ENCODE measurements at regions not wholly inside any gene's neighbourhood (a gene's known extent, or its start where the extent isn't known, plus 50 kb on each side); places are given as distances from the start of the nearest gene placed in this dataset.
"Not testable (repeated sequence)": the region's sequence is repeated elsewhere in the genome, so short reads cannot be mapped to it uniquely, and the experiment has no call there.

DNA sequence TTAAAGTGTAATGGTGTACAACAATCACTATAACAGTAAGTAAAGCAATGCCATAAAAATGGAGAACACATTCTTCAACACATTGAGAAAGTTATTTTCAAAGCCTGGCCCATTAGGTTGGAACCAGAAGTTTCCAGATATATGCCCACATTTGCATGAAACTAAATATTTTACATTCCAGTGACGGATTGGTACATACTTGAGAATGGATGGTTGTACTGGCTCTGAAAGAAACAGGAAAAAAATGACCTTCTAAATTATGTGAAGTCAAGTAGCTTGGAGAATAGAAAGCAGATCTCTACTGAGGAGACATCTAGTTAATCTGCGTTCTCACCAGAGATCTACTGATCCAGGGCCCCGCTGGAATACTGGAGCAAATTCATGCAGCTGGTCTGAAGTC, 1037.0 kb downstream of the NR2F1-AS1 start:
- no peak for DNase-seq

DNA sequence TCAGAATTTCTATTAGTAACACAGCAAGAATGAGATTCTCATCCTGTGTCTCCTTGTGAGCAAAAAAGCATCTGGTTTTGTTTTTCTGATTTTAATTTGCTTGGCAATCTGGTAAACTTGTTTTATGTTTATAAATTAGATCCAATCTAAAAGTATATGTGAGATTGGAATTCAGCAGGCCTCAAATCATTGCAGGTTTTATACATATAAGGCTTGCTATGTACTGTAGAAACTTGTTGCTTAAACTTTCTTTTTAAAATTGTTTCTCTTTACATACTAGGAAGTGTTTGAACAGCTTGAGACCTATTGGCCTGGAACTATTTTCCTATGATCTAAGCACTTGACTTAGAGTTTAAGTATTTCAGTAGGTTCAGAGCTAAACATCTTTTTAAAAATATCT, 1037.8 kb downstream of the NR2F1-AS1 start:
- no peak for DNase-seq

DNA sequence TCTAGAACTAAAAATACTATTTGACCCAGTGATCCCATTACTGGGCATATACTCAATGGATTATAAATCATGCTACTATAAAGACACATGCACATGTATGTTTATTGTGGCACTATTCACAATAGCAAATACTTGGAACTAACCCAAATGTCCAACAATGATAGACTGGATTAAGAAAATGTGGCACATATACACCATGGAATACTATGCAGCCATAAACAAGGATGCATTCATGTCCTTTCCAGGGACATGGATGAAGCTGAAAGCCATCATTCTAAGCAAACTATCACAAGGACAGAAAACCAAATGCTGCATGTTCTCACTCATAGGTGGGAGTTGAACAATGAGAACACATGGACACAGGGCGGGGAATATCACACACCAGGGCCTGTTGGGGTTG, 1039.0 kb downstream of the NR2F1-AS1 start:
- DNase-seq: not testable (repeated sequence)

DNA sequence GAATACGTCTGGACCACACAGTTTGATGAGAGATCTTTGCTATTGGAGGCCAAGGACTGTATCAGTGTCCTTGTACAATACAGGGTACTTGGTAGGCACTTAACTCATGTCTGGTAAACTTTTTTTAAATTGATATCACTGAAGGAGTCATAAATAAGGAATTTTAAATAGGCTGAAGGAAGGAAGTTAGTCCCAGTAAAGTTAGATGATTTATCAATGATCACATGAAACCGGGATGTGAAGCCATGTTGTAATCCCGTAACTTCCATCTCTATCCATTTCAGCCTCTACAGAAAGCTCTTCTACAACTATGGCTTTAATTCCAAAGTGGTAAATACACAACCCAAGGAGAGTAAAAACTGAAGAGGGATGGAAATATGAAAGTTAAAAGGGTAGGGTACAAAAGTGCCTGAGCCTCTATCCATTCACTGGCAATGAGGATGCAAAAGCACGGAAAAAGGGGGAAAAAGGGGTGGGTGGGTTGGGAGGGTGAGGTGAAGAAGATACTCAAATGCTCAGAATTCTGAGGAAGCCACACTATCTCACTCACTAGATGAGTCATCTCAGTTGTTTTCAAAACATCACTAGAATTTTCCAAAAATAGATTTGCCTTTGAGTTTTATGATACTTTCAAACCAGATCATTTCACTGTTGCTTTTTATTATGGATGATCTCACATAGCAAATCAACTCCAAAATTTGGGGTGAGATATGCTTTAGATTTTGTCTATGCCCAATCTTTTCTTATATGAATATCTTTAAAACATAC, 1053.5 kb downstream of the NR2F1-AS1 start:
- DNase-seq: no peak

DNA sequence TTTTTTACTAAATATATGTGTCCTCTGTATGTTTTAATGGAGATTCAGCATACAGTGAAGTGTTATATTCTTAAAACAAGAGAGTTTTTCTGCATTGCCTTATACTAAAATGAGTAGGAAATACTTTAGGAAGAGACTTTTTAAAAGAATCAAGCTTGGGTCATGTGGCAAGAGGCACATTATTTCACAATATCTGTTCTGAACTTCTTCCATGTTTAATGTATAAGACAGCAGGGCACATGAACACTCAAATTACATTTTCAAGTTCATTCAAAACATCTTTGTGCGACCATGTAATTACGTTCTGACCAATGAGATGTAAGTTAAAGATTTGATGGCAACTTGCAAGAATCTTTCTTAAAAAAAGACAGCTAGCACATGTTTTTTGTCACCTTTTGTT, 1055.9 kb downstream of the NR2F1-AS1 start:
- DNase-seq: no peak

DNA sequence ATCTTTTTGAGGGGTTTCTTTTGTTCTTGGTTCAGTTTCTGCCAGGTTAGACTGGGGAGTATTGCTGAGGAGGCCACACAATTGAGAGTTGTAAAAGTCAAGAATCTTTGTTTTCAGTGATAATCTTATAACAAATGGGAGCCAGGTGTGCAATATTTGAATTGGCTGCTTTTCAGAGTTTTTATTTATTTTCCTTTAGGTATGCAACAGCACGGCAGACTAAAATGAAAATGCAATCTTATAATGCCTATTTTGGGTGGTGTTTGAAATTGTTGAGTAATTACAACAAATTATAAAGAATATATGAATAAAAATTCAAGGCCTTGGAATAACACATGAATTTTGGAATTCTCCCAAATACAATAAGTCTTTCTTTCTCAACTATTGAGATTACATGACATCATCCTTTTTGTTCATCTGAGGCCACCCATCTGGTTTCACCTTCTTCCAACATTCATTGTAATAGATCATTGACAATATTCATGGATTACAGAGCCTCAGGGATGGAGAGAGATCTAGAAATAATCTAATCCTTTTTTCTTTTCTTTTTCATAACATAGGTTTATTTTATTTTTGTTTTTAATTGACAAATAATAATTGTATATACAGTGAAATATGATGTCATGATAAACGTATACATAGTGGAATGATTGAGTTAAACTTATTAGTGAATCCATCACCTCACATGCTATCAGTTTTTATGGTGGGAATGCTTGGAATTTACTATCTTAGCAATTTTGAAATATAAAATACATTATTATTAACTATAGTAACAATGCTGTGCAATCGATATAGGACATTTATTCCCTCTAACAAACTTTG, 1061.0 kb downstream of the NR2F1-AS1 start:
- peak; percentile 83 for DNase-seq

DNA sequence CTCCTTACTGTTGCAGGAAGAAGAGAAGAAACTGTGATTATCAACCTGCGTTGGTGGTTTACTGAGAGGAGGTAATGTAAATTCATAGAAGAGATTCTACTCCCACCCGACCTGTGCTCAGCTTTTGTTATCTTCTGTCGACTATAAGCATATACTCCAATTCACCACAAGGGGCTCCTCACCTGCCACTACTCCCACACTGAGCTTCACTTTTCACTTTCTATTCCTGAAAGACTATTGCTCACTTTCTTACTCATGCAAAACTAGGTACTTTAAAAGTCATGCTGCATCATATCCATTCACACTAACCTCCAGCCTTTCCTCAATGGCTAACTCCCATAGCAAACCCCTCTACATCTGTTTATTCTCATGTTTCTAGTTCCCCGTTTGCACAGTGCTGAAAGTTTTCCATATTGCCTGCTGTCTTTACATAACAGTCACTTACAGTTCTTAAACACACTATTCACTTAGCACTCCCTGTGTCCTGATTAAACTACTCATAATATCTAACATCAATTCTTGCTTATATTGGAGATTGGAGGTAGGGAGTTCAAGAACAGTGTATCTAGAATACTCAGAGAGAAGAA, 1062.6 kb downstream of the NR2F1-AS1 start:
- DNase-seq: peak; percentile 12

DNA sequence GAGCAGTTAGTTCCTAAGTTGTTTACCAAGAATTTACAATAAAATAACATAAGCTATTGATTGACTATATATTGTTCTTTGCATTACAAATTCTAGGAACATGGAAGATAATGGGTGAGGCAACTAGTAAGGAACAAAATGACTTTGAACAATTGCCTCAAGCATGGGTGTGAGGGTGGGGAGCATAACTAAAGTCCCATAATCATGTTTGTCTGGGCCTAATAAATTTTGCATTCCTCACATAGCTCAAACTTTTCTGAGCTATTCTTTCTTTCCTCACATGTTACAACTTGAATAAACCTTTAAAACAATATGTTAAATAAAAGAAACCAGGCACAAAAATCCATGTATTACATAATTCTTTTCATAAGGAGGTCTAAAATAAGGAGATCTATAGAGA, 1066.1 kb downstream of the NR2F1-AS1 start:
- no peak for DNase-seq

DNA sequence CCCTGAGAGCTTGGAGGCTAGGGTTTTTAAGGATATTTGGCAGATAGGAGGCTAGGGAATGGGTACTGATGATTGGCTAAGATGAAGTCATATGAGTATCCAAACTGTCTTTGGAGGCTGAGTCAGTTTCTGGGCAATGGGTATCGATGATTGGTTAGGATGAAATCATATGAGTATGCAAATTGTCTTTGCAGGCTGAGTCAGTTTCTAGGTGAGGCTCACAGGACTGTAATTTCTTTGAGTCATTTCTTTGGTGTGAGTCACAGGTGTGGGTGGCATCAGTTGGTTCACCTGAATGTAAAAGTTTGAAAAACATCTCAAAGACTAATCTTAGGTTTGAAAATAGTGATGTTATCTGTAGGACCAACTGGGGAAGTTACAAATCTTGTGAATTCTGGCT, 1068.0 kb downstream of the NR2F1-AS1 start:
- DNase-seq: no peak

DNA sequence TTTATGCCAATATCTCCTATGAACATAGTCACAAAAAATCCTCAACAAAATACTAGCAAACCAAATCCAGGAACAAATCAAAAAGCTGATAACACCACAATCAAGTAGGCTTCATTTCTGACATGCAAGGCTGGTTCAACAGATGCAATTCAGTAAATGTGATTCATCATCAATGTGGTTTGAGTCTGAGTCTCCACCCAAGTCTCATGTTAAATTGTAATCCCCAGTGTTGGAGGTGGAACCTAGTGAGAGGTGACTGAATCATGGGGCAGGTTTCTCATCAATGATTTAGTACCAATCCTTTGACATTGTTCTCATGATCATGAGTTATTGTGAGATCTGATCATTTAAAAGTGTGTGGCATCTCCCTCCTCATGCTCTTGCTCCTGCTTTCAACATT, 1072.7 kb downstream of the NR2F1-AS1 start:
- no peak for DNase-seq

DNA sequence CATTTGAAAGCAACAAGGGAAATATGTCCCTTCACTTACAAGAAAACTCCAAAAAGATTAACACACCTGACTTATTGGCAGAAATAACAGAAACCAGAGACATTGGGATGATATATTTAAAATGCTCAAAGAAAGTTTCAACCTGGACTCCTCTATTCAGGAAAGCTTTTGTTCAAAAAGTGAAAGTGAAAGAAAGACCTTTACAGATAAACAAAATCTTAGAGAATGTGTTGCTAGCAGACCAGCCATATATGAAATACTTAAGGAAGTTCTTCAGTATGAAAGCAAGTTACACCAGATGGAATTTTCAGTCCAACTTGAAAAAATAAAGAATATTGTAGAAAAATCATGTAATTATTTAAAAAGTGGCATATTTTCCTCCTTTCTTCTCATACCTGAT, 1075.1 kb downstream of the NR2F1-AS1 start:
- DNase-seq: no peak

DNA sequence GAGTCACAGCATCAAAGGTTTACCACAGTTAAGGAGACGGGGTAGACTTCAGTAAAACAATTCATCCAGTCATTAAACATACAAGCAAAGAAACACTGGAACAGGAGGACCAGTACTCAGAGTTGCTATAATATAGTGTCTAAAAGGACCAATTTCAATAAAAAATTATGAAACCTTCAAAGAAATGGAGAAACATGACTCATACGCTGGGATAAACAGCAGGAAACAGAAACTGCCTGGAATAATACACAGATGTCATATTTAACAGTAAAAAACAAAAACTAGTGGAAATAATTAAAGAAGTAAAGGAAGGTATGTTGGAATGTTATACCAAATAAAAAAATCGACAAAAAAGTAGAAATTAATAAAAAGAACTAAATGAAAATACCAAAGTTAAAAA, 1075.9 kb downstream of the NR2F1-AS1 start:
- no peak for DNase-seq

DNA sequence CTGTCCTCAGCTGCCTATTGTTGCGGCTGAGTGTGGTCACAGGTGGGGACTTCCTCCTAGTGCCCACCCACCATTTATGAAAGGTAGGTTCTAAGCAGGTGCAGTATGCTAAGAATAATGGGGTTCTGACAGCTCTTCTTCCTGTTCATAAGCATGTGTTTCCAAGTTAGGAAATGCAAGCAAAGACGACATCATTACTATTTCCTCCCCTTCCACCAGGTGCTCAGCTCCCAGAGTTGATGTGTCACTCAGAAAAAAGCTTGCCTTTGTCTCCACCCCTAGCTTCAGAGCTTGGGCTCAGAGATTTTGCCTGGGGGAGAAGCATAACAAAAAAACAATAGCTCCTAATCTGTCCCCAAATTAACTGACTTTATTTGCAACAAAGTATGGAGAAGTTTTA, 1076.7 kb downstream of the NR2F1-AS1 start:
- DNase-seq: no peak

DNA sequence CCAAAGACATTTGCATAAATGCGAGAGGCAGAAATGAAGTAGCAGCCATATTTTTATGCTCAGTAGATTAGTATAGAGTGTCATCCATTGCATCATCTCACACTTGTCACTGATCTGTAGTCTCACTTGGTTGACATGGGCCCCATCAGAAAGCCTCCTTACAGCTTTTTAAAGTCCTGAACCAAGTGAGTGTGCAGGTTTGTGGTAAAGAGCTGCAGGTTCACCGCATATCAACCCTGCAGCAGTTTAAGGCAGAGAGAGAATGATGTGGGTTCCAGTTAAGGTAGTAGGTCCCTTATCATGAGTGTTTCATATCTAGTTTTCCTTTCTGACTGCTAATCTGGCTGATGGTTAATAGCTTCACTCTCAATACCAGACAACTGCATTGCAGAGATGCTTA, 1080.3 kb downstream of the NR2F1-AS1 start:
- DNase-seq: no peak

DNA sequence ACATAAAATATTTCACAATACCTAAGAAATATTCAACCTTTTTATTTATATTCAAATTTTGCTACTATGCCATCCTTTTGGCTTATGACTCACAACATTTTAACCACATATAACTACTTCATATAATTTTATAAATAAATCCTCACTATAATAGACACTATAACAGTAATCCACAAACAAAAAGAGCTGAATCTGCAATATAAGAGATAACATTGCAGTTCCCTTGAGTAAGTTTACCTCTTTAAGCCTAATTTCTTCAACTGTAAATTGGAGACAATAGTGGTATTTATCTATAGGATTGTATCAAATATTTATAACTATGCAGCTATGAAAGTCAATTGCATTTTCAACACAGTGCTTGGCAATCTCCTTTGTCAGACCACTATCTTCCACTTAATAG, 1084.5 kb downstream of the NR2F1-AS1 start:
- no peak for DNase-seq

DNA sequence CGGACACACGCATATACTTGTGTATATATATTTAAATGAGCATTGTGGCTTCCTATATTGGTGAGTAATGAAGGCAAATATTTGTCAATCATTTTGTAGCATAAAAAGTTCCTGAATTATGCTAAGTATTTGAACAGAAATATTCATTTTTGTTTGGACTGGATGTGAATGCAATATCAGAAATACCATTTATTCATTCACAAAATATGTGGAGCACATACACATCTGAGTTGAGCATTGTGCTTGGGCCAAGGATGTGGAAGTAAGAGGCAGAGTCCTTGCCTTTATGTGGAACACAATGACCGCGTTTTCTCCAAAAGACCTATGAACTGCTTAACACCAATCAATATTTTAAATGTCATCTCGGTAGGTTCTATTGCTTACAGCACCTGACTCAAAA, 1086.5 kb downstream of the NR2F1-AS1 start:
- no peak for DNase-seq

DNA sequence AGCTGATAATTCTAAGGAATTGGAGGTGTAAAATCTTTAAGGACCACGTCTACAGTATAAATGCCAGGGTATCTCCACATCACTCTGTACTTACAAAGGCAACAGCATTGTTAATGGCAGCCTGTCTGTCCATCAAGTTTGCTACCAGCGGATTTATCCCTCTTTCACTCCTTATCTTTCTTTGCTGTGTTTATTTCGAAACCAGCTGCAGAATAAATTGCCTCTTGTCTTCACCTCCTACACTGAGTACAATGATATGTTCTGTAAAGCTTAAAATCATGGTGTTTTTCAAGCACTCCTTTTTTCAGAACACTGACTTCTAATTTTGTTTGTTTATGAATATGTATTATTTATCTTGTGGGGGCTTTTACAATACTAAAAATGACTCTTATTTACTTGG, 1088.1 kb downstream of the NR2F1-AS1 start:
- DNase-seq: no peak

DNA sequence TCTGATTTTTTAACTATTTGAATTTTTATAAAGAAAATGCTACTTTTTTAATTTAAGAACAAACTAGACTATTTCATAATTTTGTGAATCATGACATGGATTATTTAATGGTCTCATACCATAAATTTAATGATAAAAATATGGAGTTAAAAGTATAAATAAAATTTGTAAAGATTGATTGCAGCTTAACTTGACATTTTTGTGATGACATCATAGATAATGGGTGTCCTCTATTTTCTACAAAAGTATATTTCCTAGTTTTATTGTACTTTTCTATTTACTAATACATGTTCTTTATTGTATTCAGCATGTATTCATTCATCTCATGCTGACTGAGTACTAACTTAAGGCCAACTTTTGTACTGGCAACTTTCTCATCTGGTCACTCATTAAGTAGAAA, 1096.5 kb downstream of the NR2F1-AS1 start:
- DNase-seq: no peak

DNA sequence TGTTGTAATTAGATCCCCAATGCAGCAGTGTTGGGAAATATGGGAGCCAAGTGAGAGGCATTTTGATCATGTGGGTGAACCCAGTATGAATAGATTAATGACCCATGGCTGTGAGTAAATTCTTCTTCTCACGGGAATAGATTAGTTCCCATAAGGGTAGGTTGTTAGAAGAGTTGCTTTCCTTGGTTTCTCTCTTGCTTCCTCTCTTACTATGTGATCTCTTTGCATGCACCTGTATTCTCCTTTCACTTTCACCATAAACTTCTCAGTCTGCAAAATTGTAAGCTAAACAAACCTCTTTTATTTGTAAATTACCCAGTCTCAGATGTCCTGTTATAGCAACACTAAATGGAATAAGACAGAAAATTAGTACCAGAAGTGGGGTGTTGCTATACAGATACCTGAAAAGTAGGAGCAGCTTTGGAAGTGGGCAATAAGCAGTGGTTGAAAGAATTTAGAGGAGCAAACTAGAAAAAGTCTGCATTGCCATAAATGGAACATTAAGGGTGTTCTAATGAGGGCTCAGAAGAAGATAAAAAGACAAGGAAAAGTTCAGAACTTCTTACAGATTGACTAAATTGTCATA, 1090.0 kb upstream of the ARRDC3 start:
- DNase-seq: no peak

DNA sequence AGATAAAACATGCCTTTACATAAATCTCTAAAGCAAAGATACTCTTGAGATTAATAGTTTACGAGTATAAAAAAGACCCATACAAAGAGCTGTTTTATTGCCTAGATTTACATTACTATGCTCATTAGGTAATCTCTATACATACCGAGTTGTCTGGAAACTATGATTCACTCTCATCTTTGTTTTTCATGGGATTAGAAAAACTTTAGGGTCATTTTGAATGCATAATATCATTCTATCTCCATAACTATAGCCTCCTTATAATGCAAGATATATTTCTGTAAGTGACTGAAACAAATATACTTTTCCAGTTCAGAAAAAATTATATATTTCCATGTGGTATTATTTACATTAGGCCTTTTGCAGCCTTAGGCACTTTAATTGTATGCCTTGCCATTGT, 1088.7 kb upstream of the ARRDC3 start:
- no peak for DNase-seq

DNA sequence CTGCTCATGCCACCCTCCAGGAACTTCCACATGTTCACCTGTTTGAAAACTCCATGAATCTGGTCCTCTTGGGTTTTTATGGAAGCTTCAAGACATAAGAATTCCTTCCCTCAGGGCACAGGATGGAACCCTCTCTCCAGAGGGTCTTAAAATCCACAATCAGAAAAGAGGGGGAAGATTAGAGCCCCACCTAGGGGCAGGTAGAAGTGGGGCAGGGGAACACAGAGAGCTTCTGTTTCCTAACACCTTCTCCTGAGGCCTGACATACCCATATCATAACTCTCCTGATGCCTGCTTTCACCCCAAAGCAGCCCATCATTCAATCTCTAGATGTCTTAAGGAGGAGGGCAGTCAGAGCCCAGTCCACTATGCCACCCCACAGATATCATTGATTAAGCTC, 1087.7 kb upstream of the ARRDC3 start:
- DNase-seq: no peak

DNA sequence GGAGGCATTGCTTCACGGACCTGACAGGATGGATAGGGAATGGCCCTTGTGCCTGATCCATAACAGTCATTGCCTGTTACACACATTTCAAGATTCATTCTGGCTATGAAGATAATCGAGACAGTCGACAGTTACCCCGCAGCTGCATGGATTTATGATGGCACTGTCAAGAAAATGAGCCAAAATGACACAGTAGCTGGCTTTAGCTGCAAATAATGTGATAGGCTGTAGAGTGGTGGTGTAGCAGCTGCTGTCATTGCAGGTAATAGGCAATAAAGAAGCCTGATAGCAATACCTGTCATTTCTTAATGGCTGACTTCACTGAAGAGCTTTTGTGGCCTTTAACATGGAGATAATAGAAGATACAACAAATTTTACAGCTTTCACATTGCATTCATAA, 1085.2 kb upstream of the ARRDC3 start:
- DNase-seq: no peak

DNA sequence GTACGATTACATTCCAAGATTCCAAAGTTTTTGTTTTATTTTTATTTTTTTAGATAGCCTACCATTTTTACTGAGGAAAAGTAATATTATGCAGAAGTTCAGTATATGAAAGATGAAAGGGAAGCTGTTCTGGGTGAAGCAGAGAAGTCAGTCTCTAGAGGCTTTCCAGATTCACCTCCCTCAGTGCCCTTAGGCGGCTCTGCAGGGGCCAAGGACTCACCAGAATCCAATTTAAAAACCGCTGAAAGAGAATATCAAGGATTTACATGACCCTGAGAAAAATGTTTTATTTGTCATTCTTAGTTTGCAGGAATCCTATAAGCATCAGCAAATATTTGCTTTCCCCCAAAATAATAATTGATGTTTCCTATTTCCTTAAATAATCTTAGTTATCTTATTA, 1084.6 kb upstream of the ARRDC3 start:
- no peak for DNase-seq

DNA sequence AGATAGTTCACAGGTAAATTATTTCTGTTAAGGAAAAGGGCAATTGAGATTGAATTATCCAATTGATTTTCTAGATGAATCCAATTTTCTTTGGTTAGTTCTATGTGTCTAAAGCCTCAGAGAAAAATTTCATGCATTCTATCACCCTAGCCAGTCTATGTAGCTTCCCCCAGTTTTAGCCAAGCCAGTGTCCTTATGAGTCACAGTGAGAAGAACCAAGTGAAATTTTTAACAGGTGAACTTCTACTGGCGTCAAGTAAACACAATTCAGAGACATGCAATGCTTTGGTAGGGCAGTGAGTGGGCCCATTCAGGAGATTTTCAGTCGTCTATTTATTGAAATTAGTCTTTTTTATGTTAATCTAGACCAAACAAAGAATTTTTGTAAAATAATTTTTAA, 1077.4 kb upstream of the ARRDC3 start:
- DNase-seq: no peak
